ENCODE measurements at regions not wholly inside any gene's neighbourhood (a gene's known extent, or its start where the extent isn't known, plus 50 kb on each side); places are given as distances from the start of the nearest gene placed in this dataset.

DNA sequence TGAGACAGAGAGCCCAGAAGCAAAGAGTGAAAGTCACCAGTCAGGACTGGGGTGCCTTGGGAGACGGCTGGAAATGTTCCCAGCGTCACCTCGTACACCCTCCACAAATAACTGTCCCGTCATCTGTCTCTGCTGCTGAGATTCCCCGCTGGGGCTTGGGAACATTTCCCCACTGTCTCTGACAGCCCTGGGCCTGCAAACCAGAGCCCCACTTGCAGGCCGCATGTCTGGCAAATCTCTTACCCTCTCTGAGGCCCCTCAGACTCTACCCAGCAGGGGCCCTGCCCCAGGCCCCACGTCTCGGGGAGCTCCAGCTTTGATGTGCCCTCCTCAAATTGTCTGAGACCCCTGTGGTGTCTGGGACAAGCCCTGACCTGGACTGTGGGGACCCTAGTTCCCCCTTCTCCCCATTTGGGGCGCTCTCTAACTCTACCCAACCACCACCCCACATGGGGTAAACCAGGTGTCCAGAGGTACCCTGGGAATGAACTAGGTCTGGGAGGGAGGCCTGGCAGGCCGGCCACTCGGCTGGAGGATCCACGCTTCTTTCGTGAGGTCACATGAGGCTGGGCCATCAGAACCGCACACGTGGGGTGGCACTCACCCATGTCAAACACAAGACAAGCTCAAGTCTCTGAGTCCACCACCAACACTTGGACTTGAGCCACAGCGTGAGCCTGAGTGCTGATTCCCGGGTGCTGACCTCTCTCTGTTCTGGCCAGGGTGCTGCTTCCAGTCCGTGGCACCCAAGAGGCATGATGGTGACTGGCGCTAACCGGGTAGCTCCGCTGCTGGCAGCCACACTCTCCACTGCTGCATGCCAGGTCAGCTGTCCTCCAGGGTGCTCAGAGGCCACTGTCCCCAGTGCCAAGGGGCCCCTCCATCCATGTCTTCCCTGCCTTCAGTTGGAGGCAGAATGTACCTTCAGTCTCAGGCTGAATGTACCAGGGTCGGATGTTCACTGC, 59.8 kb downstream of the DIO3 start:
- Histone ChIP-seq H3K4me1 (ENCODE audit: control insufficient read depth in 2 of 3, insufficient read depth in 2 of 3, low read depth in 1 of 3, low read length in 3 of 3) (no peaks in the 10 kb centered on the region), H3K27ac (ENCODE audit: low read depth in 2 of 2, low read length in 2 of 2) (no peak overlapping the region), H3K9me3 (ENCODE audit: control insufficient read depth in 2 of 3, insufficient read depth in 1 of 3, low read length in 3 of 3) (no peaks in the 10 kb centered on the region), H3K36me3 (ENCODE audit: control insufficient read depth in 2 of 3, insufficient read depth in 3 of 3, low read length in 3 of 3) (no peaks in the 10 kb centered on the region), H3K4me3 (ENCODE audit: low read length in 3 of 3) (no peak overlapping the region), H3K27me3 (ENCODE audit: control insufficient read depth, insufficient read depth, low read length) (no peaks in the 10 kb centered on the region), H3K9ac (ENCODE audit: low read length in 3 of 3) (no peak overlapping the region)
- no peak for FAIRE-seq
- no peak for DNase-seq
- TF ChIP-seq, protein P1, sequence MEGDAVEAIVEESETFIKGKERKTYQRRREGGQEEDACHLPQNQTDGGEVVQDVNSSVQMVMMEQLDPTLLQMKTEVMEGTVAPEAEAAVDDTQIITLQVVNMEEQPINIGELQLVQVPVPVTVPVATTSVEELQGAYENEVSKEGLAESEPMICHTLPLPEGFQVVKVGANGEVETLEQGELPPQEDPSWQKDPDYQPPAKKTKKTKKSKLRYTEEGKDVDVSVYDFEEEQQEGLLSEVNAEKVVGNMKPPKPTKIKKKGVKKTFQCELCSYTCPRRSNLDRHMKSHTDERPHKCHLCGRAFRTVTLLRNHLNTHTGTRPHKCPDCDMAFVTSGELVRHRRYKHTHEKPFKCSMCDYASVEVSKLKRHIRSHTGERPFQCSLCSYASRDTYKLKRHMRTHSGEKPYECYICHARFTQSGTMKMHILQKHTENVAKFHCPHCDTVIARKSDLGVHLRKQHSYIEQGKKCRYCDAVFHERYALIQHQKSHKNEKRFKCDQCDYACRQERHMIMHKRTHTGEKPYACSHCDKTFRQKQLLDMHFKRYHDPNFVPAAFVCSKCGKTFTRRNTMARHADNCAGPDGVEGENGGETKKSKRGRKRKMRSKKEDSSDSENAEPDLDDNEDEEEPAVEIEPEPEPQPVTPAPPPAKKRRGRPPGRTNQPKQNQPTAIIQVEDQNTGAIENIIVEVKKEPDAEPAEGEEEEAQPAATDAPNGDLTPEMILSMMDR (IDR thresholded peaks at IDR 0.05; ENCODE audit: borderline replicate concordance, extremely low read depth, insufficient read depth) = no peak
- intact Hi-C loops (cut with DNase I) = loop anchor here (10.0 kb wide), 1 partner anchor 1236 kb away; no protein-coding TSS in a partner anchor

DNA sequence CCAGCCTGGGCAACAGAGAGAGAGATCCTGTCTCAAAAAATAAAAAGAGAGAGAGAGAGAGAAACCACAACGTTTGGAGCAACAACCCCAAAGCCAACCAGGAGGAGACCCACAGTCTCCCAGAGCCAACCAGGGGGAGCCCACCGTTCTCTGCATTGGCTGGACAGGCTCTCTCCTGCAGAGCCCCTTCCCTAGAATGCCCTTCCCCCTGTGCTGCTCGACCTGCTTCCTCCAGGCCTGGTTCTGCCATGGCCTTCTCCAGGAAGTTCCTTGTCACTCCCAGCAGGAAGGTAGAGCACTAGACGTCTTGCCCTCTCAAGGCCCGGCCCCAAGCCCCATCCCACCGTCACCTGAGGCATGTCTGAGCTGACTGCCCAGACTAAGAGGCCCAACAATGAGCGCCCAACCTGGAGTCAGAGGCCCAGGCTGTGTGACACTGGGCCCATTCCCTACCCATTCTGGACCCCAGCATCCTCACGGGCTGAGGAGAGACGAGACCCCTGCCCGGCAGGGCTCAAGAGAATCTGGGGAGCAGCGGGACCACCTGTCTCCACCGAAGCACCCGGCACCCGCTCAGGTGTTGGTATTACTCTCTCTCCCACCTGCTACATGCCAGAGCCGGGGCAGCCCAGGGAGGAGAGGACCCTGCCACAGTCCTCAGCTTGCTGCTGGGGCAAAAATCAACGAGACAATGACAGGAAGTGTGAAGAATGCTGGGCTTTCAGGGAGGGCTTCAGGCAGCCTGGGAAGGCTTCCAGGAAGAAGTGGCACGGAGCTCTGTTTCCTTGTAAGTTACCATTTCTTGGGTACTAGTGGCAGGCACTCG, 61.2 kb downstream of the DIO3 start:
- DNase-seq = no peak
- Histone ChIP-seq H3K9me3 (ENCODE audit: control insufficient read depth in 2 of 3, insufficient read depth in 1 of 3, low read length in 3 of 3) (no peaks in the 10 kb centered on the region), H3K4me1 (ENCODE audit: control insufficient read depth in 2 of 3, insufficient read depth in 2 of 3, low read depth in 1 of 3, low read length in 3 of 3) (no peaks in the 10 kb centered on the region), H3K27me3 (ENCODE audit: control insufficient read depth, insufficient read depth, low read length) (no peaks in the 10 kb centered on the region), H3K36me3 (ENCODE audit: control insufficient read depth in 2 of 3, insufficient read depth in 3 of 3, low read length in 3 of 3) (no peaks in the 10 kb centered on the region), H3K27ac (ENCODE audit: low read depth in 2 of 2, low read length in 2 of 2) (no peak overlapping the region), H3K9ac (ENCODE audit: low read length in 3 of 3) (no peak overlapping the region), H3K4me3 (ENCODE audit: low read length in 3 of 3) (no peak overlapping the region)
- no peak for FAIRE-seq
- intact Hi-C loops (cut with DNase I) = loop anchor here (10.0 kb wide), 1 partner anchor 1238 kb away; no protein-coding TSS in a partner anchor
- TF ChIP-seq, protein P1 (IDR thresholded peaks at IDR 0.05; ENCODE audit: borderline replicate concordance, extremely low read depth, insufficient read depth) = no peak

DNA sequence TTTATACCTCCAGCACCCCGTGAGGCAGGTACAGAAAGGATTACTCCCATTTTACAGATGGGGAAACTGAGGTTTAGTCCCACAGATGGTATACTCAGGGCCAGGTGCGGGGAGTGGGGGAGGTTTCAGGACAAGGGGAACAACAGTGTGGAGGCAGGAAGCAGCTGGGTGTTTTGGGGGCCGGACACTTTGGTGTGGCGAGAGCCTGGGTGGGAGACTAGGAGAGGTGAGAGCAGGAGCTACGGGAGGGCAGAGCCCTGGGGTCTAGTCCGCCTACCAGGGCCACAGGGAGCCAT, 61.7 kb downstream of the DIO3 start:
- no peaks in the 10 kb centered on the region for H3K27me3 ChIP-seq (ENCODE audit: control insufficient read depth, insufficient read depth, low read length)
- TF ChIP-seq, protein P1 (IDR thresholded peaks at IDR 0.05; ENCODE audit: borderline replicate concordance, extremely low read depth, insufficient read depth) = no peak
- intact Hi-C loops (cut with DNase I) = loop anchor here (10.0 kb wide), 1 partner anchor 1238 kb away; no protein-coding TSS in a partner anchor
- H3K4me3 ChIP-seq (ENCODE audit: low read length in 3 of 3) = no peak overlapping the region
- FAIRE-seq (no peak), DNase-seq (no peak)
- H3K27ac ChIP-seq (ENCODE audit: low read depth in 2 of 2, low read length in 2 of 2) = no peak overlapping the region
- no peak overlapping the region for H3K9ac ChIP-seq (ENCODE audit: low read length in 3 of 3)
- H3K36me3 ChIP-seq (ENCODE audit: control insufficient read depth in 2 of 3, insufficient read depth in 3 of 3, low read length in 3 of 3) = no peaks in the 10 kb centered on the region
- H3K4me1 ChIP-seq (ENCODE audit: control insufficient read depth in 2 of 3, insufficient read depth in 2 of 3, low read depth in 1 of 3, low read length in 3 of 3) = peaks cover 0 to 2% (median 0%) of the 10 kb centered on the region in 3 donors
- H3K9me3 ChIP-seq (ENCODE audit: control insufficient read depth in 2 of 3, insufficient read depth in 1 of 3, low read length in 3 of 3) = no peaks in the 10 kb centered on the region

All from kidney (tissue), 13 donors.